HCT116 (cell line): ENCODE measurements at regions not wholly inside any gene's neighbourhood (a gene's known extent, or its start where the extent isn't known, plus 50 kb on each side); places are given as distances from the start of the nearest gene placed in this dataset.
"Not testable (repeated sequence)": the region's sequence is repeated elsewhere in the genome, so short reads cannot be mapped to it uniquely, and the experiment has no call there.

Experiments
- EZH2phosphoT487 ChIP-seq: fragments of 200-600 bp; IDR thresholded peaks from 2 replicates; pipeline ENCODE4 v1.6.1; 2018; ENCODE audit warnings: antibody characterized with exemption, borderline replicate concordance
- POLR2A ChIP-seq: IDR thresholded peaks from 2 replicates; pipeline ENCODE4 v1.7.0; 2011; ENCODE audit warnings: borderline replicate concordance; ENCODE audit not compliant: insufficient read depth, insufficient read length; ENCODE audit errors: extremely low read depth
- POLR2AphosphoS5 ChIP-seq: IDR thresholded peaks from 2 replicates; pipeline ENCODE4 v1.6.1; 2011; ENCODE audit warnings: mild to moderate bottlenecking, low read depth, low read length, moderate library complexity
- TF ChIP-seq, protein P1 (sequence below): IDR thresholded peaks from 2 replicates; pipeline ENCODE4 v1.6.1; 2012
- TF ChIP-seq, protein P2 (sequence below), 3 experiments: fragments of 200-600 bp in 1 of 3; sonication (generic) in 1 of 3; IDR thresholded peaks in 2 of 3; conservative IDR thresholded peaks in 1 of 3; 2 replicates each; pipeline ENCODE4 v1.5.1; 2012 to 2017; ENCODE audit warnings: low read depth in 2 of 3, low read length in 2 of 3, antibody characterized with exemption in 1 of 3, borderline replicate concordance in 1 of 3, control low read depth in 1 of 3, mild to moderate bottlenecking in 1 of 3, mixed read lengths in 1 of 3, mixed run types in 1 of 3, moderate library complexity in 1 of 3; ENCODE audit not compliant: insufficient read depth in 1 of 3

DNA sequence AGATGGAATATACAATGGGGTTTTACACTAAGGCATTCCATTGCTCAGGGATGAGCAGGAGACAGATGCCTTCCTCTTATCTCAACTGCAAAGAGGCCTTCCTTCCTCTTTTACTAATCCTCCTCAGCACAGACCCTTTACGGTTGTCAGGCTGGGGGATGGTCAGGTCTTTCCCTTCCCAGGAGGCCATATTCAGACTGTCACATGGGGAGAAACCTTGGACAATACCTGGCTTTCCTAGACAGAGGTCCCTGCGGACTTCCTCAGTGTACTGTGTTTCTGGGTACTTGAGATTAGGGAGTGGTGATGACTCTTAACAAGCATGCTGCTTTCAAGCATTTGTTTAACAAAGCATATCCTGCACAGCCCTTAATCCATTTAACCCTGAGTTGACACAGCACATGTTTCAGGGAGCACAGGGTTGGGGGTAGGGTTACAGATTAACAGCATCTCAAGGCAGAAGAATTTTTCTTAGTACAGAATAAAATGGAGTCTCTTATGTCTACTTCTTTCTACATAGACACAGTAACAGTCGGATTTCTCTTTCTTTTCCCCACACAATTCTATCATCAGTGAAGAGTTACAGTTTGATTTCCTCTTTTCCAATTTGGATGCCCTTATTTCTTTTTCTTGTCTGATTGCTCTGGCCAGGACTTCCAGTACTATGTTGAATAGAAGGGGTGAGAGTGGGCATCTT, 737.1 kb downstream of the TRHDE start:
- TF ChIP-seq, protein P1, sequence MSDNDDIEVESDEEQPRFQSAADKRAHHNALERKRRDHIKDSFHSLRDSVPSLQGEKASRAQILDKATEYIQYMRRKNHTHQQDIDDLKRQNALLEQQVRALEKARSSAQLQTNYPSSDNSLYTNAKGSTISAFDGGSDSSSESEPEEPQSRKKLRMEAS: not testable (repeated sequence)
- TF ChIP-seq, protein P2, sequence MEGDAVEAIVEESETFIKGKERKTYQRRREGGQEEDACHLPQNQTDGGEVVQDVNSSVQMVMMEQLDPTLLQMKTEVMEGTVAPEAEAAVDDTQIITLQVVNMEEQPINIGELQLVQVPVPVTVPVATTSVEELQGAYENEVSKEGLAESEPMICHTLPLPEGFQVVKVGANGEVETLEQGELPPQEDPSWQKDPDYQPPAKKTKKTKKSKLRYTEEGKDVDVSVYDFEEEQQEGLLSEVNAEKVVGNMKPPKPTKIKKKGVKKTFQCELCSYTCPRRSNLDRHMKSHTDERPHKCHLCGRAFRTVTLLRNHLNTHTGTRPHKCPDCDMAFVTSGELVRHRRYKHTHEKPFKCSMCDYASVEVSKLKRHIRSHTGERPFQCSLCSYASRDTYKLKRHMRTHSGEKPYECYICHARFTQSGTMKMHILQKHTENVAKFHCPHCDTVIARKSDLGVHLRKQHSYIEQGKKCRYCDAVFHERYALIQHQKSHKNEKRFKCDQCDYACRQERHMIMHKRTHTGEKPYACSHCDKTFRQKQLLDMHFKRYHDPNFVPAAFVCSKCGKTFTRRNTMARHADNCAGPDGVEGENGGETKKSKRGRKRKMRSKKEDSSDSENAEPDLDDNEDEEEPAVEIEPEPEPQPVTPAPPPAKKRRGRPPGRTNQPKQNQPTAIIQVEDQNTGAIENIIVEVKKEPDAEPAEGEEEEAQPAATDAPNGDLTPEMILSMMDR (IDR thresholded peaks at IDR 0.05 in 2 of 3, conservative IDR thresholded peaks at IDR 0.05 in 1 of 3; ENCODE audit: borderline replicate concordance in 1 of 3, insufficient read depth in 1 of 3, low read depth in 2 of 3, low read length in 2 of 3): not testable (repeated sequence)
- TF ChIP-seq POLR2AphosphoS5, EZH2phosphoT487, POLR2A: not testable (repeated sequence)
